GM18907 (cell line): ENCODE measurements at regions not wholly inside any gene's neighbourhood (a gene's known extent, or its start where the extent isn't known, plus 50 kb on each side); places are given as distances from the start of the nearest gene placed in this dataset.

Experiments used
- ATAC-seq: cut with Tn5 transposase; IDR thresholded peaks from one replicate; pipeline ENCODE4 v1.9.1; 2021; ENCODE audit warnings: mild to moderate bottlenecking, moderate library complexity; ENCODE audit not compliant: unreplicated experiment

- ATAC-seq = no peak
Observed at GRCh38 chr7:25544254-25544653, 316.0 kb upstream of the NPVF start.

GRCh38 chr7:25545124-25546008, 317.1 kb upstream of the NPVF start:
- no peak for ATAC-seq

GRCh38 chr7:25546306-25546705, 318.0 kb upstream of the NPVF start:
- no peak for ATAC-seq

GRCh38 chr7:25549271-25549921, 321.1 kb upstream of the NPVF start:
- ATAC-seq = no peak

GRCh38 chr7:25550149-25550548, 321.9 kb upstream of the NPVF start:
- no peak for ATAC-seq

- ATAC-seq = no peak
Observed at GRCh38 chr7:25552998-25553397, 324.7 kb upstream of the NPVF start.

- no peak for ATAC-seq
Observed at GRCh38 chr7:25553580-25554291, 325.4 kb upstream of the NPVF start.

GRCh38 chr7:25557379-25557917, 329.2 kb upstream of the NPVF start:
- ATAC-seq = no peak

- ATAC-seq = no peak
Observed at GRCh38 chr7:25557930-25558329, 329.6 kb upstream of the NPVF start.

GRCh38 chr7:25558605-25559004, 330.3 kb upstream of the NPVF start:
- no peak for ATAC-seq

- ATAC-seq = no peak
Observed at GRCh38 chr7:25559581-25560367, 331.5 kb upstream of the NPVF start.

- ATAC-seq = no peak
Observed at GRCh38 chr7:25562673-25563182, 334.4 kb upstream of the NPVF start.

- no peak for ATAC-seq
Observed at GRCh38 chr7:25565002-25565401, 336.7 kb upstream of the NPVF start.

GRCh38 chr7:25565949-25566348, 337.7 kb upstream of the NPVF start:
- no peak for ATAC-seq

GRCh38 chr7:25567430-25567829, 339.1 kb upstream of the NPVF start:
- no peak for ATAC-seq

- no peak for ATAC-seq
Observed at GRCh38 chr7:25569765-25570164, 341.5 kb upstream of the NPVF start.

- ATAC-seq = no peak
Observed at GRCh38 chr7:25572423-25572822, 344.1 kb upstream of the NPVF start.

GRCh38 chr7:25574828-25575227, 346.5 kb upstream of the NPVF start:
- ATAC-seq = no peak

GRCh38 chr7:25575634-25576033, 347.3 kb upstream of the NPVF start:
- ATAC-seq = no peak

GRCh38 chr7:25578991-25579777, 350.9 kb upstream of the NPVF start:
- ATAC-seq = no peak
